A172 (cell line): ENCODE measurements at regions not wholly inside any gene's neighbourhood (a gene's known extent, or its start where the extent isn't known, plus 50 kb on each side); places are given as distances from the start of the nearest gene placed in this dataset.
"Not testable (repeated sequence)": the region's sequence is repeated elsewhere in the genome, so short reads cannot be mapped to it uniquely, and the experiment has no call there.

Source experiments
- DNase-seq: peaks from one replicate; pipeline ENCODE4 v3.0.0-alpha.2; 2015; ENCODE audit warnings: low spot score

- DNase-seq, result not testable (repeated sequence)
Measured at GRCh38 chr4:27075603-27076002, 215.0 kb downstream of the STIM2 start.

GRCh38 chr4:27078934-27079455 lies 218.4 kb downstream of the STIM2 start:
- DNase-seq, result no peak

- no peak for DNase-seq
Measured at GRCh38 chr4:27081675-27082586, 221.3 kb downstream of the STIM2 start.

GRCh38 chr4:27082776-27083175 lies 222.1 kb downstream of the STIM2 start:
- DNase-seq, result no peak

- DNase-seq, result no peak
Measured at GRCh38 chr4:27084685-27085361, 224.2 kb downstream of the STIM2 start.

- DNase-seq, result no peak
Measured at GRCh38 chr4:27085396-27085795, 224.8 kb downstream of the STIM2 start.

- no peak for DNase-seq
Measured at GRCh38 chr4:27087306-27088045, 226.8 kb downstream of the STIM2 start.

- DNase-seq, result no peak
Measured at GRCh38 chr4:27088491-27088890, 227.8 kb downstream of the STIM2 start.

GRCh38 chr4:27089186-27089585 lies 228.5 kb downstream of the STIM2 start:
- DNase-seq, result no peak

DNA sequence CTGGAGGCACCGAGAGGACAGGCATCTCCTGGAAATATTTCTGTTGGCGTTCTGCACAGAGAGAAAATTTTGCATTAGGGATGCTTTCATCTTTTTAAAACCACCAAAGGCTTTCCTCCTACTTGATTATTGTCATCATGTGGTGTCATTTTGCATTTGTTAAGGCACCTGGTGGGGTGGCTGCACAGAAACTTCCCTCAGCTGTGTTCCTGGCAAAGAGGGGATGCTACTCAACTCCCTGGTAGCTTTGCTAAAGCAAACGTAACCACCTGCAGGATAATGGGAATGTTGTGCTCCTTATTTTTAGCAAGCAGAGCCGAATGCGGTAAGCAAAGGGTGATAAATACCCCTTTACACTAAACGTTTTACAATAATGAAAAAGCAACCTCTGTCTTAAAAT lies 229.8 kb downstream of the STIM2 start:
- DNase-seq, result no peak

DNA sequence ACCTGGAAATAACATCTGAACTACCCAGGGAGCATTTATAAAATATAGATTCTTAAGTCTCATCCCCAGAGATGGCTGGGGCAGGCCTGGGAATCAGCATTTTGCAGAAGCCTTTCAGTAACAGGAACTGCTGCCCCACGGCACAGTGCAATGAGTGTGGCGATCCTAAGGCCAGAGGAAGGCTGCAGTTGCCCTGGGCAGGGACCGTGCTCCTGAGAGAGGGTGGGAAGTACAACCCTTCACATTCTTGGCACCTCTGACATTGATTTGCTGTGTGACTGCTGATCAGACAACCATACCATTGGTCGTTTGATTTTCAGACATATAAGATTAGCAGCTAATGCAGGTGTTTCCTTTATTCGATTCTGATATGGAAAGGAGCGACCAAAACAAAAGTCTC lies 233.6 kb downstream of the STIM2 start:
- no peak for DNase-seq

DNA sequence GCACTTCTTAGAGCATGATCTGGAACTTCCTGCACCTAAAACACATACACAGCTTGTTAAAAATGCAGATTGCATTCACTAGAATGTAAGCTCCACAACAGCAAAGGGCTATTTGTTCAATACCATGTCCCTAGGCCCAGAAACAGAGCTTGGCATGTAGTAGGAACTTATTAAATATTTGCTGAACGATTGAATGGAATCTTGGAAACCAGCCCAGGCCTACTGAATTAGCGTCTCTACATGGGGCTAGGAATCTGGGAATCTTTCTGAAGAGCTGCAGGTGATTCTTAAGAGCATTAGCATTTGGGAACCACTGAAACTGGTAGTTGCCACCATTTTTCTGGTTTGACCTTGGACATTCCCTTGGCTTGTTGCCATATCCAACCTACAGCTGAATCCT lies 234.1 kb downstream of the STIM2 start:
- DNase-seq, result no peak

GRCh38 chr4:27096142-27096824 lies 235.6 kb downstream of the STIM2 start:
- no peak for DNase-seq

- no peak for DNase-seq
Measured at GRCh38 chr4:27098034-27098433, 237.4 kb downstream of the STIM2 start.

DNA sequence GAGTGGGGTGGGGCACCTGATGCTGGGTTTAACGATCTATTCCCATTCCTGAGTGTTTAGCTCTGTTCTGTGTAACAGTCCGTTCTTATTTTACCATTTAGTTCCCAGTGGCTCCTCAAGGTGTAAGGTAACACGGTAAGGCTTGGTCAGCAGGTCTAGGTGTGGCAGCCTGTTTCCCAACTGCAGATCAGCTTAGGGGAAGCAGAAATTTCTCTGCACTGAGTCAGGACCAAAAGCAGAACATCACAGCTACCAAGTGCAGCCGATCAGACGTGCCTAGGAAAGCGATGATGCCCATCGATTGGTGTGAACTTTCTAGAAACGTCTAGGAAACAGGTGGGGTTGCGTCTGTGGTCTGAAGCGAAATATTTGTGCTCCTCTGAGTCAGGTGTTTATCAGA lies 240.1 kb downstream of the STIM2 start:
- DNase-seq, result no peak

DNA sequence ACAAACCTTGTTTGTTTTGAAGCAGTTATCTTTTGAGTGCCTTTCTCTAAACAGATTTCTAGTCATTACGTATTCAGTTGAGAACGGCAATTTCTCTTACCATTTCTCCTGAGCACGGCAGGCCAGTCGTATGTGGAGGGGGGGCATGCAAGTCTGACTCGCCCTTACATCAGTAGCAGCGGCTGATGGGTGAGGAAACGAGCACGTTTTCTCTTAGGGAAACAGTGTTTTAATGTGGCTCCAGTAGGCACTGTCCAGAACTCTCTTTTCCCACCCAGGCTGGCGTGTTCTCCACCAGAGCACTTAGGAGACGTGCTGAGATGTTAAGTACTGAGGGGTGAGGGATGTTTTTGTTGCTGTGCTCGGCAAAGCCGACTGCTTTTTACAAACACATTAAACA lies 240.5 kb downstream of the STIM2 start:
- no peak for DNase-seq

GRCh38 chr4:27101561-27101960 lies 240.9 kb downstream of the STIM2 start:
- no peak for DNase-seq

GRCh38 chr4:27111627-27112026 lies 251.0 kb downstream of the STIM2 start:
- DNase-seq, result no peak

GRCh38 chr4:27112587-27112986 lies 251.9 kb downstream of the STIM2 start:
- DNase-seq, result no peak

- DNase-seq, result no peak
Measured at GRCh38 chr4:27115221-27115620, 254.6 kb downstream of the STIM2 start.

DNA sequence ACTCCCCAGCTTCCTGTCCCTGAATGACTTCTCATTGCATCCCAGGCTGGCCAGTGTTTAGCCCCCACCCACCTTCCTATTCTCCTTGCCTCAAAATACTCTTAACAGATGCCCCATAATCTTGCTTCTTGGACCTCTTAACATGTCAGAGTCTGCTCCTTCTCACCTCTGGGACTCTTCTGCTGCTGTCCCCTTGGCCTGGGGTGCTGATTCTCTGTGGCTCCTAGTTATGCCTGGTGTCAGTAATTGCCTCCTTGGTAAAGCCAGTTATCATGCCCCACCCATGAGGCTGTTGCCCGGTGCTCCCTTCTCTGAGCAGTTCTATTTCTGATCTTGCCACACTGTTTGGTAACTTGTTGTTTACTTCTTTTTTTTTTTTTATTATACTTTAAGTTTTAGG lies 256.8 kb downstream of the STIM2 start:
- DNase-seq, result no peak

DNA sequence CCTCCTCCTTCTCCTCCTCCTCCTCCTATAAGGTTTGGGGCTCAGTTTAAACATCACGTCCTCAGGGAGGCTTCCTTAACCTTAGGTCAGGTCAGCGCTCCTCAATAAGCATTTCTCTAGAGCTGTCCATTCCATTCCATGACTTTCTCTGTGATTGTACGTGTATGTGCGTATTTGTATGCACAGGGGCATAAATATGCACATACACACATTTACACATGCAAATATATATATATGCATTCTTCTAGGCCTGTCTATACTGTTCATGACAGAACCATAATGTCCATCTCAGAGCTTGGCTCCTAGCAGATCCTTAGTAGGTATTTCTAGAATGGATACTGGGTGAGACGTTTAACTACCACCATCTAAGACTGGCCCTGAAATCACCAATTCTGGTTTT lies 258.6 kb downstream of the STIM2 start:
- no peak for DNase-seq
